HPDE6-E6E7 (cell line): ENCODE measurements at regions not wholly inside any gene's neighbourhood (a gene's known extent, or its start where the extent isn't known, plus 50 kb on each side); places are given as distances from the start of the nearest gene placed in this dataset.

Experiments
- DNase-seq: peaks from one replicate; pipeline ENCODE4 v3.0.0; 2011; ENCODE audit warnings: missing footprints; ENCODE audit errors: extremely low spot score

DNA sequence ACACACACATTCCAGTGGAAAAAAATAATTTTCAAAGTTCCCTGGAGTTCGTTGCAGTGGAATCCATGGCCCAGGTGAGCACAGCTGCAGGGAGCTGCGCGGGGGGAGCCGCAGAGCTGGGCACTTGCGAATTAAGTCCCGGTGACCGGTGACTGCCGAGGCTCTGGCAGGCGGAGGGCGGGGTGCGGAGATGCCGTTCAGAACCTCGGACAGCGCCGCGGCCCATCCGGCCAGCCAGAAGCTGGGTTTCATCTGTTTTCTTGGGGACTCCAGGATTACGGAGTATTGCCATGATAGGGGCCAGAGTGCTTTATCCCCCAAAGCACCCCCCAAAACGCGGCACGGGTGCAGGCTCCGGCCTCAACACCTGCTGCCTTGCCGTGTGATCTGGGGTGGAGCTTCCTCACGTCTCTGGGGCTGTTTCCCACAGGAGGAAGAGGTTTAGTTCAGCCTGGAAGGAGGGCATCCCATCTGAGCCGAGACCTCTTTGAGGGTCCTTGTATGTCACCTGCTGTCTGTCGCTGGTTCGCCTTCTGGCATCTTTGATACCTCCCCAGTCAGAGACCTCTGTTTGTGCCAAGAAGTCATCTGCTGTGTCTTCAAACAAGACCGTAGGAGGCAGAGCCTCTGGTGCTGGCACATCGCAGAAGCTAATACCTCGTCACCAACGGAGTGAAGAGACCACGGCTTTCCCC, 99.4 kb downstream of the YTHDF1 start:
- no peak for DNase-seq

DNA sequence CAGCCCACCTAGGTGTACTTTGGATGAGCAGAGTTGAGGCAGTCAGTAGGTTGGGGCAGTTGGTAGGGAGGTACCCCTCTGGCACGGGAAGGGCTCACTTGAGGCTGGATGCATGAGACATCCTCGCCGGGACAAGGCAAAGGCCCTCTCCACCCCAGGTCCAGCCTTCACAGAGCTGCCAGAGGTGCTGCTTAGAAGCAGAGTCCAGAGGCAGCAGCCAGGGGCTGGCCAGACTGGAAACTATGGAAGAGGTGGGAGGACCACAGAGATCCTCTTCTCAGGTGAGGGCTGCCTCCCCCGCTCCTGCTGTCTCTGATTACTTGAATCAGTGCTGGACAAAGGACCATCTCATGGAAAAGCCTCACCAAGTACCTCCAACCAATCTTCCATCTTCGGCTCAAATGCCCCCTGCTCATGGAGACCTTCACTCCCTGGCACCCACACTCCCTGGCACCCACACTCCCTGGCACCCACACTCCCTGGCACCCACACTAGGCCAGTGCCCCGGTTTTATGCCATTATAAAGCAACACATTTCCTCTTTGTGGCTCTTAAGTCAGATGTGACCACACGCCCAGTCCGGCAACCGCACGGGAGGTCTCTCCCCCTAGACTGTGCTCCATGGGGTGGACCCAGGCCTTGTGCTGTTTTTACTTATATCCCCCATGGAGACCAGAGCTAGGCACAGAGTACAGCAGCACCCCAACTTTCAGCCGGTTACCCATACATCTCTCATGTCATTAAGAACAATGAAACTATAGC, 100.1 kb downstream of the YTHDF1 start:
- DNase-seq: no peak

DNA sequence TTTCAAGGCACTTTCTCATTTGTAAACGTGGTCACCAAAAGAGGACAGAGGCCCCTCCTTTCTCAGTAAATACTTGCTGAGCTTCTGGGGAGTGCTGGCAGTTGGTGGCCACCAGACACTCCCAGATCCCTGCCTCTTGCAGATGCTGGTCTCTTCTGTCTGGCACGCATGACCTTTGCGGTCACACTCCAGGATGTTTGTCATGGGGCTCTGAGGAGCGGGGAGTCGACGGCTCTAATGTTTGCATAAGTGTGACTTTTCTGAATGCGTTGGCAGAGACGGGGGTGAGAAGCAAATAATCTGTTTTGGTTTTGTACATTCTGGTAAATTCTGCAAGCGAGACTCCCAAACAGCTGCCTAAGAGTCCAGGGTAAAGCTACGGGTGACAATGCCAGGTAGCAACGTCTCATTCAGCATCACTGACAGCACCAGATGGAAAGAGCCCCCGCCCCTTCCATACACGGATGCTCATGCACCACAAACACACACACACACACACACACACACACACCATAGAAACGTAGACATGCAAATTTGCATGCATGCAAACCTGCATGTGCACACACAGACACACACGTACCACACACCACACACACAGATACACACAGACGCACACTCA, 101.1 kb downstream of the YTHDF1 start:
- no peak for DNase-seq

DNA sequence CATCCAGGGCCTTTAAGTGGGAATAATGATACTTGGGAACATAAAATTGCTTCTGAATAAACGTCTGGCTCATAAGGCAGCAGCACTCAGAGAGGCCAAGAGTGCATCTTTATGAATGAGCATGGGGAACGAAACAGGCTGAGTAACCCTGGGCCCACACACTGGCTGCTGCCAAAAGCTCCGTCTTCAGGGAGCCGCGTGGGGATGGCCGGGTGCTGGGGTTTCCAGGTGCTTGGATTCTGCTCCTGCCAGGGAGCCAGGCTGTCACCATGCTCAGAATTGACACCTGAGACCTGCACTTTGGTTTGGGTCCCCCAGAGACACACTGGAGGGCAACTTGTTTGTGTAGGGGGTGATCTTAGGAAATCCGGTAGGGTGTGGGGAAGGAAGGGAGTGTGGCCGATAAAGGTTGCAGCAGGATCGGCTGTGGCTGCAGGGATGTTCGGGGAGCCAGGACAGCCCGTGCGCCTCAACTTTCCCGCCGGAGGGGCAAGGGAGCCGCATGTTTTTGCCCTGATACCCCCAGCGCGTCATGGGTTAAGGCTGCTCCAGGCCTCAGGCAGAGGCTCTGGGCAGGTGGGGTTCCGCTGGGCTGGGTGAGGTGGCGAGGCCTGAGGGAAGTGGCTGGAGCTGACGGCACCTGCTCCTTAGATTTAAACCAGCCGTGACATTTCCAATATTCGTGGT, 101.8 kb downstream of the YTHDF1 start:
- no peak for DNase-seq

DNA sequence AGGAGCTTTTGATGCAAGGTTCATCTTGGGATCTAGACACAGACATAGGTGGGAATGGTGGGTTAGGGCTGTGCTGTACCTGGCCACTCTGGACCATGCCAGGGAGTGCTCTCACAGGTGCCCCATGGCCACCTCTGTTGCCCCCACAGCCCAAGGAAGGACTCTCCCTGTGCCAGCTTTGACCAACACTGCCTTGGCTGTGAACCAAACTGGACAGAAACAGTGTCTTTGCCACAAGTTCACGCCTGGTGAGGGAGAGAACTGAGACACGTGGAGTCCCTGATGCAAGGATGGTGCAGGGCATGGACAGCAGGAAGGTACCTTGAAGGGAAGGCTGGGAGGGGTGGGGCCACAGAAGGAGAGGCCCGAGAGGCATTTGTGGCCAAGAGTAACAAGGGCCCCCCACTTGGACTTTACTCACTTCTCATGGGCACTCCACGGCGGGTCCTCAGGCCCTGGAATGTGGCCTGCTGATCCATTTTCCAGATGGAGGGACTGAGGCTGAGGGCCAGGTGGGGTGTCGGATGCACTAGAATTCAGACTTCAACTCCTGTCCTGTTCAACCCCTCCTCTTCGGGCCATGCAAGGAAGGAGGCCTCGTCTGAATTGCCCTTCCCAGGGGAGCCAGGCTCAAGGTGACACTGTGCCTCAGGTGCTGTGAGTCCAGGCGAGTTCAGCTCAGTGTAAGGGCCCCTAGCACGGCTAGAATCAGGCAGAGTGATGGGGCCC, 103.3 kb downstream of the YTHDF1 start:
- no peak for DNase-seq

DNA sequence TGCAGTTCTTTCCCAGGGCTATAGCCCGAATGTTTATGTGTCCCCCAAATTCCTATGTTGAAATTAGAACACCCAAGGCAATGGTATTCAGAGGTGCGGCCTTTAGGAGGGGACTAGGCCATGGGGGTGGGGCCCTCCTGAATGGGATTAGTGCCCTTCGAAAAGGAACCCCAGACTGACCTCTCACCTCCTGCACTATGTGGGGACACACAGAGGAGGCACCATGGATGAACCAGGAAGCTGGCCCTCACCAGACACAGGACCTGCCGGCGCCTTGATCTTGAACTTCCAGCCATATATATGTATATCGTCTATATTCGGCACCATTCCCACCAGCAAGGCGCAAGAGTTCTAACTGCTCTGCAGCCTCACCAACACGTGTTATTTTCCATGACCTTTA, 101.5 kb upstream of the BHLHE23 start:
- no peak for DNase-seq

DNA sequence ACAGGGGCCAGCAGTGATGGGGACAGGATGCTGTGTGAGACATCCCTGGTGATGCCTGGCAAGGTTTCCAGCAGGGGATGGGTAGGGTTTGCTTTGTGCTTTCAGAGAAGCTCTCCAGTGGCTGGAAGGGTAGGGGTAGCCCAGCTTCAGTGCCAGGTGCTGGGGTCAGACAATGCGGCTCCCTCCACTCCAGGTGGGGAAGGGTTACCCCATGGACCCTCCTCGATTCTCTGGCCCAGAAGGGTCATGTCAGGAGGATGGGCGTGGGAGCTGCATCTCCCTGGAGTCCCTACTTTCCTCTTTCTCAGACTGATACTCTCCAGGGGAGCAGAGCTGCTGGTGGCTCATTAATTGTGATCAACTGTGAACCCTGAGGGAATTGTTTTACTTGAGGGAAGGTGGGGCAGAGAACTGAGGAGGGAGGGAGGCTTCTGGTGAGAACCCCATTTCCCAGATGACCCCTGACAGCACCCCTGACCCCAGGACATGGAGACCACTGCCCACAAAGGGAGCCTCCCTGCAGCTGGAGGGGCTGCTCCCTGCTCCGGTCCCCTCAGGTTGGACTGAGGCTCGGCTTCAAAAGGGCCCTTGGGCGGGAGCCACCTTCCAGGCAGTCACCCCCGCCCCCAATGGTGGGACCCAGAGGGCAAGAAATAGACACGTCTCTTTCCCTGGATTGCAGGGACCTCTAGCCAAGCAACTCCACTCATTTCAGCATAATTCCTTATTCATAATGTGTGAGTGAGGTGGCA, 100.9 kb upstream of the BHLHE23 start:
- no peak for DNase-seq

DNA sequence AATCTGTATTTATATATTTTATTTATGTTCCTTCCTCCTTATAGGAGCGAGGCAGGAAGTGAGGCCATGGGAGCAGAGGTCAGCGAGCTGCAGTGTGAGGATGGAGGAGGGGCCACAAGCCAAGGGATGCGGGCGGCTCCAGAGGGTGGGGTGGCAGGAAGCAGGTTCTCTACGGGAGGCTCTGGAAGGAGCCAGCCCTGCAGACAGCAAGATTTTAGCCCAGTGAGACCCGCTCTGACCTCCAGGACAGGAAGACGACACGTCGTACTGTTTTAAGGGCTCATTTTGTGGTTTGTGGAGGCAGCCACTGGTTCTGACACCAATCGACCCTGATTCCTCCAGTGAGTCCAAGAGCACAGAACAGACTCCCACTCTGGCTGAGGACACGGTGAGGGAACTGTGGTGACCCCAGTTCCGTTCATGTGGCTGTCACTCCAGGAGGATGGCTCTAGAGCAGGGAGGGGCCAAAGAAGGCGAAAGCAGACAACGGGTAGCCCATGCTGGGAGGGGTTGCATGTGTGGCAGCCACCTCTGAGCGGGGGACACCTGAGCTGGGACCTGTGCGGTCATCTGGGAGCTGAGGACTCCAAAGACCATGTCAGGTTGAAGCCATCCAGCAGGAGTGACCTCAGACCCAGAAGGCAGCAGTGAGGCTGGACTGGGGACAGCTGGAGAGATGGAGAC, 100.1 kb upstream of the BHLHE23 start:
- no peak for DNase-seq

DNA sequence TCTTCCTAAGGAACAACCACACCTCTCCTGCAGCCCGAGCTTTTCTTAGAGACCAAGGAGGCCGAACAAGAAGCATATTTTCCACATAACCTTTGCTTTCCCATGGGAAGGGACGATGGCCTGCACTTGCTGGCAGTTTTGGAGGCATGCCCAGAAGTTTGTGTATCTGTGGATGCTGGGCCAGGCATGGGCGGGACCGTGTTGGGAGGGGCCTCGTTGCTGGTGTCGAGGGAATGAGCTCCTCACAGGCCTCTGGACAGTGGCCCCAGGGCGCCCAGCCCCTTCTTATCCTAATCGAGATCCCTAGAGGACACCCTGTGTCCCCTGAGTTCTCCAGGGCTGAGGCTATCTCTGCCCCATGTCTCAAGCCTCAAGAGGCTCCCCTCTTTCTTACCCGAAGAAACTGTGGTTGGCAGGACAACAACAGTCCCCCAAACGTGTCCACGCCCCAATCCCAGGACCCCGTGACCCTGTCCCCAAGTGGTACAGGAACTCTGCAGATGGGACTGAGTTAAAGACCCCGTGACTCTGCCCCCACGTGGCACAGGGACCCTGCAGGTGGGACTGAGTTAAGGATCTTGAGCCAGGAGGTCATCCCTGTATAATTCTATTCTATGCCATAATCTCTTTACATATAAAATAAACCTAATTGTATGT, 99.5 kb upstream of the BHLHE23 start:
- no peak for DNase-seq

DNA sequence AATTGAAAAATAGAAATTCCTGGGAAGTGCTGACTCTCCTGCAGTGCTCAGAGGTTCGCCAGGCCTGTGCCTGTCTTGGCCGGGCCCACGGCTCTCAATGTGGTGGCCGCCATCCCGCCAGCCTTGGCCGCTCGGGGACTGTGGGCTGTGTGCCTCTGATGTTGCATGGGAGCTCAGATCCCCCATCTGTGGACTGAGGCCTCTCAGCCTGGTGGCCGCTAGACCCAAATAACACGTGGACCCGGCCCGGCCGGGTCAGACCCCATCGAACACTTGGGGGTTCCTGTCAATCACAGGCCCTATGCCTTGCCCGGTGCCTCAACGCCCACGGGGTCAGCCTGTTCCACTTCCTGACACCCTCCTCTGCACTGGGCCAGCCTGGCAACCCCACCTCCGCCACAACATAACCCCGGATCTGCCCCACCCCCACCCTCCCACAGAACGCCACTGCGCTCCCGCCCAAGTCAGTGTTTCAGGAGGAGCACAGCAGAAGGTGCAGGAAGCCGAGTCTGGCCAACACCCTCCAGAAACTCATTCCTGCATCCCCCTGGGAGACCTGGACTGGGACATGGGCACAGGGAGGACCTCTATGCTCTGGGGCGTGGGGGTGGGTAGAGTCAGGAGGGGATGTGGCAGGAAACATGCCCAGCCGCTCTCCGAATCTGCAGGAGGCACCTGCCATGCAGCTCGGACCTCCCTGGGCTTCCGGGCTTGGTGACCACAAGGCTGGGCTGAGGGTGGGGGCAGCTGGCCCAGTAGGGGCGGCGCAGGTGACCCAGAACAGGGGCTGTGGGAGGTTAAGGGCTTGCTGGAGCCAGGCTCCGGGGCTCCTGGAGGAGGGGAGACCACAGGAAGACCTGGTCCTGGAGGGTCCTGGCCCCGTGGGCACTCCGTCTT, 98.7 kb upstream of the BHLHE23 start:
- no peak for DNase-seq

DNA sequence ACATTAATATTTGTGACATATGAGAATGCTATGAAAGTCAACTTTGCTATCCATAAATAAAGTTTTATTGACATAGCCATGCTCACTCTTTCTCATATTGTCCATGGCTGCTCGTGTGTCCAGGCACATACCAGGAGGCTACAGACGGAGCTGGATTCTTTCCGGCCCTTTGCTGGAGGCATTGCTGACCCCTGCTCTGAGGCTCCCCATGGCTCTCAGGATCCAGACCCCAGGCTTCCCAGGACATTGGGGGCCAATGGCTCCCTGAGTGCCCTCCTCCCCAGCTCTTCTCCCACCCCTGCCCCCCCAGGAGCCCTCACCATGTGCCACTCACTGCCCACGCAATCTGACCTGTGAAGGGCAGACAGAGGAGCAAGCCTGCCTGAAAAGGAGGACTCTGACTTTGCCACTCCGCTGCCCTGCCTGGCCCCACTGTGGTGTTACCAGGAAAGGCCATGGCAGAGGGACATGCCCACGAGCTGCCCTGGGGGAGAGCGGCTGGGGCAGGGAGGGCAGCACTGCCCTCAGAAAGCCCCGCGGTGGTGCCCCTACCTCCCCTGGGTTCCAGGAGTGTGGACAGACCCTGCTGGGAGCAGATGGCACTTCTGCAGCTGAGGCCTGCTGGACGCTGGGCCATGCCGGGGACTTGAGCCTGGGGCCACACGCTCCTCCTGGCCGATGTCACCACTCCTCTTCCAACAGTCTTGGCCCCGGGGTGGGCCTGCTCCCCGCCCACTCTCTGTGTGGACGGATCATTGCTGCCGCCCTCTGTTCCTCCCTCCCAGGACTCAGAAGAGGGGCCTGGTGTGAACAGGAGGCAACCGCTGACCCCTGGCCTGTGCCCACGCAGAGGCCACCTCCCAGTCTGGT, 97.8 kb upstream of the BHLHE23 start:
- DNase-seq: no peak

DNA sequence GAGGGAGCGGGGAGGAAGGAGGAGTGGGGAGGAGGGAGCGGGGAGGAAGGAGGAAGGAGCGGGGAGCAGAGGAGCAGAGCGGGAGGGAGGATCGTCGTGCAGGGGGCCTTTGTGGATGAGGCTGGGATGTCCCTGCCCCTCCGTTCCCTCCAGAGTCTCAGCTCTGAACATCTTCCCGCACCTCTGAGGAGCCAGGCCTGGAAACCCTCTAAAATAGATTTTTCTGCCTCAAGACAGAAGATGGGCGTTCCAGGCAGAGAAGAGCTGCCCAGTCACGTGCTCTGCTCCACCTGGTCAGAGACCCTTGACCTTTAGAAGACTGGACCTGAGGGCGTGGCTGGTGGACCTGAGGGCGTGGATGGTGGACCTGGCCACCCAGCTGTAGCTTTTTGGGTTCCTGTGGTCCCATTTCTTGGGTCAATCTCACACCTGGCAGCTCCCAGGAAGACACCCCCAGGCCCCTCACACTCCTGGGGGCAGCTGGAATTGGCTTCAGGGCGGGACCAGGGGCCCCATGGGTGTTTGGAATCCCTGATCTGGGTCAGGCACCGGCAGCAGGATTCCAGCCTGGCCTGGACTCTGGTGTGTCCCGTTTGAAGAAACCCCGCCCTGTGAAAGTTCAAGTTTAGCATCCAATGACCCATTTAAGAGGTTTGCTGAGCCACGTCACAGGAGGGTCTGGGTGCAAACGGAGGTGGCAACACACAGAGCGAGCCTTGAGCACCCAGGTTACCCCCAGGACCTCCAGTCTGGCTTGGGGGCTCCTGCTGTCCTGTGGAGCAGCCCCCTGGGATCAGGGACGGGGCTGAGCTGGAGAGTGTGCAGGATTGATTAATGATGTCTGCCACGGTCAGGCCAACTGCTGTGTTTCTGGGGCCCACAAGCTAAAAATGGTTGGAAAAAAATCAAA, 96.9 kb upstream of the BHLHE23 start:
- DNase-seq: no peak

DNA sequence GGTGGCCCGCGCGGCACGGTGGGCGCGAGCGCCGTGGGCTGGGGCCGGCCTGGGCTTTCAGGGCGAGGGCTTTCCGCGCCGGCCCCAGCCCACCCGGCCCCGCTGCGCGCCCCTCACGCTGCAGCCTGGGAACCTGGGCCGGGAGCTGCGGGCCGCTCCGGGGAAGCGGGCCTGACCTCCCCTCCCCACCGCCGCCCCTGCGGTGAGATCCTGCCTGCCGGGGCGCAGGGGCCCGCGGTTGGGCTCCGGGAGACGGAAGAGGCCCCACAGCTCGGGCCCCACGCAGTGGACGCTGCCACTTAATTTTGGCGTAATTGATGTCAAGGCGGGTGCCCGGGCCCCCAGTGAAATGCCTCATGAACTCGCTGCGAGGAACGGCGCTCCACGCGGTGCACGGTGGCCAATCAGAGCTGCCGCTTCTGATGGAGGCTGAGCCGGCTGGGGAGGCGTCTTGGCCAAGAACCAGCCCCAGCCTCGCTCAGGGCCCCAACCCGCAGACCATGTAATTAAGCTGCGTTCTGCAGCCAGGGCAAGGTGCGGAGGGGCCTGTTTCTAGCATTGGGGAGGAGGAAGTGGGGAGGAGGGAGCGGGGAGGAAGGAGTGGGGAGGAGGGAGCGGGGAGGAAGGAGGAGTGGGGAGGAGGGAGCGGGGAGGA, 96.1 kb upstream of the BHLHE23 start:
- no peak for DNase-seq

DNA sequence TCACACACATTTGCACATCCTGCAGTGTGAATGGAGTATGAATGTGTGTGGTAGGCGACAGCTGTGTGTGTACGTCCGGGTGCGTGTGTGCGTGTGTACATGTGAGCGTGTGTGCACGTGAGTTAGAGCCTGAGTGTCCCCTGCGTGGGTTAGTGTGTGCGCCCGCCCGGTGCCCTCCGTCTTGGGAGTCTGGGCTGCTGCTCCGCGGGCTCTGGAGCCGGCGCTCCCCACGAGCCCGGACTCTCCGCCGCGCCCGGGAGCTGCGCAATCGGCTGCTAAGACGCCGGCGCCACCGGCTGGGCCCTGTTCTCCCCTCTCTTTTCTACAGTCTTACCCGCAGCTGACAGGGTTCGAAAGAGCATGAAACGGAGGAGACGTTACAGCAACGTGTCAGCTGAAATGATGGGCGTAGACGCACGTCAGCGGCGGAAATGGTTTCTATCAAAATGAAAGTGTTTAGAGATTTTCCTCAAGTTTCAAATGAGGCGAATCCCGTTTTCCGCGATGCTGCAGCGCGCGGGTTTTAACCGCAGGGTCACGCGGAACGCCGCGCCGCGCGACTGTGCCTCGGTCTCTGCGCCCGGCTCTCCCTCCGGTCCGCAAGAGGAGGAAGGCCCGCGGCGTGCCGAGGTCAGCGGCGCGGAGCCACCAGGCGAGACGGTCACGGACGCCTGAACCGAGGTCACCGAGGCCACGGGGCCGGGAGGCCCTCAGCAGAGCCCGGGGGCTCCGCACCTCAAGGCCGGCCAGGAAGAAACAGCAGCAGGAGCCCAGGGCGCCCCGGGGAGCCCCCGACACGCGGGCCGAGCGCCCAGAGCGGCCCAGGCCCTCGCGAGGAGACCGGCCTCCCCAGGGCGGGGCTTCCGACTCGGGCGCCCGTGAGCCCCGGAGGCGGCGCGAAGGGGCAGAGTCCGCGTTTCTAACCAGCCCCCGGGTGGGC, 95.3 kb upstream of the BHLHE23 start:
- DNase-seq: no peak
